GM21447 (cell line): ENCODE measurements at regions not wholly inside any gene's neighbourhood (a gene's known extent, or its start where the extent isn't known, plus 50 kb on each side); places are given as distances from the start of the nearest gene placed in this dataset.
"Not testable (repeated sequence)": the region's sequence is repeated elsewhere in the genome, so short reads cannot be mapped to it uniquely, and the experiment has no call there.

Experiments used
- ATAC-seq: cut with Tn5 transposase; IDR thresholded peaks from one replicate; pipeline ENCODE4 v1.9.1; 2021; ENCODE audit not compliant: unreplicated experiment

DNA sequence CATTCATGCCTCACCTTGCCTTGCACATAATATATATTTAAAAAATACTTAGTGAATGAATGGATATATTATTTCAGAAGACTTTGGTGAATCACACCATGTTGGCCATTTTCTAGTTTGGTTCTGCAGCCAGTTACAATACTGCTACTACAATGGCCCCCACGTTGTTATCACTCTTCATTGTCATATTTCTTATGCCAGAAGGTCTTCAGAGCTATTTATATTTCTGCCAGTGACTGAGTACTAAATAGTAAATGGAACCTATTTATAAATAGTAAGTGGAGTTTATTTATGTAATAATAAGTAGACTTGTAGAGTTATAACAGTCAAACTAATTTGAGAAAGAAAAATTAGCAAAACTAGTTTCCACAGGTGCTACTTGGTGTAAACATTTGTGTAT, 516.6 kb upstream of the SYT4 start:
- ATAC-seq = no peak

DNA sequence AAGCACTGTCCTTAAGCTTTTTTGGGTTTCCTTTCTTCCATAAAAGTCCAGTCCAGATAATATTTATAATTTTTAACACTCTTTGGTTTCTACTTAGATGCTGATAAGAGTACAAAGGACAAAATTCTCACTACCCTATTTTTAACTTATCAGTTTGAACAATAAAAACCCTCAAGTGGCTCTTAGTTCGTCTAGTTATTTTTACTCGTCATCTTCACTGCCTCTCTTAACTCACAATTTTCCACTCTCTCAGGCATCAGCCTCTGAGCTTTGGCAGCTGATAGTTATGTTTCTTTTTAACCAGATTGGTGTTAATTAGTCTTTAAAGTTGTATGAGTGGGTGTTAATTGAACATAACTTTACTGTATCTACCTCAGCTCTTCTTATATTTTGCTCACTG, 517.1 kb upstream of the SYT4 start:
- no peak for ATAC-seq

DNA sequence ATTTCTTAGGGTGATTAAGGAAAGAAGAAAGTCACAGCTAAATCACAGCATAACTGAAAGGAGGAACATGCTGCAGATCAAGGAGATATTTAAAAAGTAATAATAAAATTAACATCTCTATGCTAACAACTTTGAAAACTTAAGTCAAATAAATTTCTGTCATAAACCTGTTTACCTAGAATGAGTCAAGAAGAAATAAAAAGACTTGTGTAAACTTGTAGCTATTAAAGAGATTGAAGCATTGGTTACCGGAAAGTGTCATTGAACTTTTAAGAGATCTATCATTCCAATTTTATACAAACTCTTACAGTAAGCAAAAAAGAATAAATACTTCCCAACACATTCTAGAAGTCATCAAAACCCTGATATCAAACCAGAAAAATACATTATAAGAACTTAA, 520.1 kb upstream of the SYT4 start:
- no peak for ATAC-seq

DNA sequence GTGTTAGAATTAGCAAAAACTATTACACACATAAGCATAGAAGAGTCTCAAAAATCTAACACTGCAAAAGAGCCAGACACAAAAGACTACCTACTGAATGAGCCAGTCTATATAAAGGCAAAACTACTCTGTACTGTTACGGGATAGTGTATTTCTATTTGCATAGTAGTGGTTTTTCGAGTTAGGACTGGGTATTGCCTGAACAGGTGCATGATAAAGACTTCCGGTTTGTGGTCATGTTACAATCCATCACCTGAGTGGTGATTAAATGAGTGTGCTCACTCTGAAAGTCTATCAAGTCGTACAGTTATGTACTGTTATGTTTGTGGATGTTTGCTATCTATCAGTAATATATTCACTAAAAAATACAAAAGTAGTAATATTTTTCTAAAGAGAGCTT, 523.3 kb upstream of the SYT4 start:
- ATAC-seq = no peak

DNA sequence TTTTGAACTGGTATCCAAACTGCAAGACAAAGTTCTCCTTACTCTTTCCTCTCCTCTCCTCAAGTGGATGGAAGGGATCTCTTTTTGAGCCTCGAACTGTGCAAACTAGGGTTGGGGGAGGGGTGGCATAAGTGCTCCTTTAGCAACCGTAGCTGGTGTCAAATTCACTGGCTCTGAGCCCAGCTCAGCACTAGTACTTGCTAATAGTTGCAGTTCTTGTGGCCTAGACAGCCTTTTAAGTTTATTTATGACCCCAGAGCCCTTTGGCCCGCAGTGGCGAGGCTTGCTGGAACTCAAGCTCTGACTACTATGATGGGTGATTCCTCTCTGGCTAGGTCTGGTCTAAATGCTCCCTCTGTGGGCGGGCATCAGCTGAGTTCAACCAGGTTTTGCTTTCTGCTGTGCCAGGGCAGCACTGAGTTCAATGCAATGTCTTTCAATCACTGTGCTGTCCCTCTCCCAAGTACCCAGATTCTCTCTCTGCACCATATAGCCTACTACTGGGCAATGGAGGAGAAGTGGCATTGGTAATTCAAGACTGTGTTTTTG, 528.4 kb upstream of the SYT4 start:
- no peak for ATAC-seq

DNA sequence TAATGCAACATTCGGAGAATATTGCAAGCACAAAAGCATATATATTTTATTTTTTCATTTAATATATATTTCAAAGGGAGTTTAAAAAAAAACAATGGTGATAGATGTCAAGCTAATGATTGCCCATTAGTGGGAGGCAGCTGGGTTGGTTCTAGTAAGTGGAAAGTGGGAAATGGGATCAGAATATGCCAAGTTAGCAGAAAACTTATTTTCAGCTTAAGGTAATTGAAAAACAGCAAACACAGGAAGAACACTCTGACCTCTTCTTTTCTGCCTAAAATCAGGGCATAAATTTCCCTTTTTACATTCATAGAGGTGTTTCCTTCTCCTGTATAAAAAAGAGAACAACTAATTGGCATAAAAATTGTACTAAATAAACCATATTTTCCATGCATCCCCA, 535.3 kb upstream of the SYT4 start:
- ATAC-seq = no peak

DNA sequence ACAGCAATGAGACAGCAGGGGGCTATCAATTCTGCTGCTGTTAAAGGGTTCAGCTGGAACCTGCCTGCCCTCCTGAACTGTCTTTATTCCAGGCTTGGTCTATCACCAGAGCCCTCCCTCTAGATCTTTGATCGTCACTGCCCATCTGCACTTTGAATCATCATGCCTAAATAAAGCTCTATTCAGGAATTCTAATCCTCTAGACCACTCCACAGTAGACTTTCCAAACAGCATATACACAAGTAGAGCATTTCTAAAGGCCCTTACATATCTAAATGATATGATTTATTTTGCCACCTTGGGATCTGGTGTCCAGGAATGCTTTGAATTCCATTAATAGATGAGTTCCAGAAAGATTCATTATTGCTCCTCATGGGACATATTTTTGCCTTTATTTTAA, 542.1 kb upstream of the SYT4 start:
- ATAC-seq = no peak

DNA sequence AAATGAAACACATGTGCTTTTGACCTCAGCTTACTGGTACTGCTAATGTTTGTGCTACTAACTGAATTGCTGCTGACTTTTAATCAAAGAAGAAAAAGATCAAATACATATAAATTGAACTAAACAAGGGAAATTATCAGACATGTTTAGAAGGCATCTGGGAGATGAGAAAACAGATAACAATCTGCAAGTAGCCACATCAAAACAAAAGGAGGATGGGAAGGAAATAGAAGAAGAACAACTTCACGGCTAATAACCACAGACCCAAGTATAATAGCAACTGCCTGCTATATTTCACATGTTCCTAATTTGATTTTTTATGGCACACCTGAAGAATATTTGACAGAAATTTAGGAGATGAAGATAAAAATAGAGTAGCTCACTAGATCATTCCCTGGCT, 542.6 kb upstream of the SYT4 start:
- no peak for ATAC-seq

DNA sequence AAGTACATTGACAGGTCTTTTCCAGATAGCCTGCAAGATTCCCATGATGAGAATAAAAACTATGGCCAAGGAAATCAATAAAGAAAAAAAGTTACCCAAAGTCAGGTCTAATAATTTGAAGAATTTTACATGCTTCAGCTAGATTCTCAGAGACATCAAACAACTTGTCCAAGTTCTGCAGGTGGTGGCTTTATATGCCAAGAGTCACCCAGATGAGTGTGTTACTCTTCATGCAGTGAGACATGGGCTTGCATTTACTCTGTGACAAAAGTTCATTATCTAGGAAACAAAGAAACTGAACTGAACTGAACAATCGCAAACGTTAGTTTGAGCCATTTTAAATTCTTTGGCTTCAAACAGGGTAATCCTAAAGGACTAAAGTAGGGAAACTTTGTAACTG, 548.5 kb upstream of the SYT4 start:
- ATAC-seq = no peak

DNA sequence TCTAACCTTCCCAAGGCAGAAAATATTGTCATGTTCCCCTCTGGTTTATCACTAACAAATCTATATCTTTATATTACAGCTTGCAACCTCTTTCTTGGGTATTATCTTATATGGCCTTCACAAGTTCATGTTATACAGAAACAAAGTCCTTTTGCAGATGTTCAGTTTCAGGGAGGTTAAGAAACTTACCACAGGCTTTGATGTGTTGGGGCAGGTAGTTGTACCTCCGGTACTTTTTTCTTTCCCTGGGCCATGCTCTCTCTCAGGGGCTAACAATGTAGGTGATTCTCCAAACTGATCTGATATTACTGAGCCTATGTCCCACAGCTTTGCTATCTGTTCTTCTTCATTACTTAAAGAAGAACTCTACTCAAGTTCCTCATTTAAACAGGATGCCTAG, 548.9 kb upstream of the SYT4 start:
- no peak for ATAC-seq

DNA sequence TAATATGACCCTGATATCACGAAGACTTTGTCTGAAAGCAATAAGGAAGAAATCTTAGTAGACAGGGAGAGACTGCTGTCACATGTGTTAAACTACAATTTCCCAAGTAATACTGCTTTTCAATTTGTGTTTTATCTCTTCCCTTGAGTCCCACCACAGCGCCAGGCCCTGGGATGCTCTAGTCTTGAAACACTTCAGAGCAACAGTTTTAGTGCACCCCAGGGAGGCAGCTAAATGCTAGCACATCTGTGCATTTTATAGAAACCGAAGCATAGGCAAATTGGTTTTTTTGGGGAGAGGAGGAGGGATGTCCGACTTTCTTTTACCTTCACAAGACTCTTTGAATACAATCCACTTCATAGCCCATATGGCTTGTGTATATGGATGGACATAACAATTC, 550.0 kb upstream of the SYT4 start:
- no peak for ATAC-seq

DNA sequence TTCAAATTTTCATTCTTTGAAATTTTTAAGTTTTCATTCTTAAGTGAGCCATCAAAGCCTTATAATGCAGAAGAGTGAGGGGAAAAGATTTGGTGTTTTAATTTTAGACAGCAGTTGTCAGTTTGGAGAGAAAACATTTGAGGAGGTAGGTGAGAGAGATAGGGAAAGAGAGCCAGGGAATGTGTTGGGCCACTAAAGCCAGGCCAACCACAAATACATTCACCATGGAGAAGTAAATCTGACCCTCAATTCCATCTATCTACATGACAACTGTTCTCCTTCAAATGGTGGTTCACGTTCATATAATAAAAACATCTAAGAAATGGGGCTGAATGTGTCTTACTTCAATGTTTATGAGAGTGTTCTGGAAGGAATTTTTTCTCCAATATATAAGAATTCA, 553.0 kb upstream of the SYT4 start:
- no peak for ATAC-seq

DNA sequence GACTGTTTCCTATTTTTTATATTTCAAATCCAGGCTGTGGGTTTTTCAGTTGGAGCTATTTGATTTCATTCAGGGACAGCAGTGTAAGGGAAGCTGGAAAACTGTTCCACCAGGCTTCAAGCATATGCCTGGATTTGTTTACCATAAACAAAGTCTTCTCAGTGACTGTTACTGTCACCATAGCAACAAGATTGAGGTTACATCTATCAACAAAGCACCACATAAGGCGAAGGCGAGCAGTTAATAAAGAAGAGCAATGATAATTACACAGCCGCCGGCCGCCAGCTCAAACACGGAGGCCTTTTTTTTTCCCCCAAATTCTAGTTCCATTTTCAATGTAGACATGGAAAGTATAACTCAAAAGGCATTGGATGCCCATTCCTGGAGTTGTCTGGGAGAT, 553.7 kb upstream of the SYT4 start:
- ATAC-seq = no peak

DNA sequence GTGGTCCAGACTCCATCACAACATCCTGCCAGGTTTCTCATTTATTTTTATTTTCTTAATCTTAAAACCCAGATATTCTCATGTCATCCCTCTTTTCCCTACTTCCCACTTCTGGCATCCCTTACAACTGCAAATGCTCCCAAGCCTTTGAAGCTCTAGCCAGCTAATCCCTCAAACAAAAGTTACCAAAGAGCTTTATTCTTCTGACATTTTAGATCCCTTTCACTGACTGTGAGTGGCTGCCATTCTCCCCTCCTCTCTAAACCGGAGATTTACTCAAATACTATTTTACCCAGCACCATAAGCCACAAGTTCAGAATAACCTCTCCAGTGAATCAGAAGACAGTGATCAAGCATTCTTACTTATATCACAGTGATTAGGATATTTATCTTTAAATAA, 569.0 kb upstream of the SYT4 start:
- no peak for ATAC-seq

DNA sequence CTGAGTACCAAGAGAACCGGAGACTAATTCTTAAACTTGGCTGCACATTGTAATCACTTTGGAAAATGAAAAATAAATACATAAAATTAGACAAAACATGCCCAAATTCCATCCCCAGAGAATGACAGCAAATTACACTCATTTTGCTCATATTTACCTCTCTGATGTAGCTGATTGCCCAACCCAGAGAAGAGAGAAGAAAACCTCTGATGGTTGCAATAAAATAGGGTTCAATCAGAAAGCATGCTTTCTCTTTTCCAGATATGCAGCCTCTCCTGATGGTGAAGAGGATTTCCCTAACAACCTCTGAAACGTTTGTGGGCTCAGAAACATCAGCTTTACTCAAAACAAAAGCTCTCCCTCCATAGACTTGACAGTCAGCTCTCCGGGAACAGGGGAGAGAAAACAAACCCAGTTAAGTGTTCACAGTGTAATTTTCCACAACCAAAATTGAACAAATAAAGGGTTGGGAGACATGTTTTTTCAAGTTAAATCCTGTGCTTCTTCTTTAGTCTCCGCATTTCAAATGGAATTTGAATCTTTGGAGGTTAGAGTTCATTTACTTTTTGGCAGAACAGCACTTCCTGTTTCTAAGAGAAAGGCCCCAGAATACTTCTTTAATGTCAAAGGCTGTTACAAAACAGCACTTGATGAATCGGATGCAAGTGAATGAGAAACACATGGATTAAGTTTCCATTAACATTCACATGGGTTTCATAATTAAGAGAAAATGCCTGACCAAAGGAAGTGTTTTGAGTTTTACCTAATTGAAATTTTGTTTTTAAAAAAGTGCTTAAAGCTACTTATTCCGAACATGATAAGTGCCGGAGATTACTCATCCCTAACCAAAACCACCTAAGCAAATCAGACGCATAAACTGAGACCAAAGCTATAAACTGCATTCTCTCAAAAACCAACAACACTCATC, 570.1 kb upstream of the SYT4 start:
- ATAC-seq = no peak

DNA sequence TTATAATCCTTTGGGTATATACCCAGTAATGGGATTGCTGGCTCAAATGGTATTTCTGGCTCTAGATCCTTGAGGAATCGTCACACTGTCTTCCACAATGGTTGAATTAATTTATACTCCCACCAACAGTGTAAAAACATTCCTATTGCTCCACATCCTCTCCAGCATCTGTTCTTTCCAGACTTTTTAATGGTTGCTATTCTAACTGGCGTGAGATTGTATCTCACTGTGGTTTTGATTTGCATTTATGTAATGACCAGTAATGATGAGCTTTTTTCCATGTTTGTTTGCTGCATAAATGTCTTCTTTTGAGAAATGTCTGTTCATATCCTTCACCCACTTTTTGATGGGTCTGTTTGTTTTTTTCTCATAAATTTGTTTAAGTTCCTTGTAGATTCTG, 572.5 kb upstream of the SYT4 start:
- ATAC-seq = not testable (repeated sequence)

DNA sequence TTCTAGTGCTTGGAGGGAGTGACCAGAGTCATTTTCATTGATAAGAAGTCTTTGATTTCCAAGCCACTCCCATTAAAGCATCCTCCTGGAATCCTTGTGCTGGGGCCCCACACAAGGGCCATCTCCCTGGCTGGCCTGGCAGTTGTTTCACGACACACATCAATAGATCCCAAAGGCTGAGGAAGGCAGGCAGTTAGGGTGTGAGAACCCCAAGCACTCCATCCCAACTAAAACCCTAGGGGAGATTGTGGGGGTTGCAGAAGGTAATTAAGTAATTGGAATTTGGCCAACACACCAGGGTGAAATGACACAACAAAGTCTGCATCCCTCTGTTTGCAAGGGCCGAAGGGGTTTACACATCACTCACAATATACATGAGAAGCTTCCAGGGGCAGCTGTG, 578.1 kb upstream of the SYT4 start:
- ATAC-seq = no peak

DNA sequence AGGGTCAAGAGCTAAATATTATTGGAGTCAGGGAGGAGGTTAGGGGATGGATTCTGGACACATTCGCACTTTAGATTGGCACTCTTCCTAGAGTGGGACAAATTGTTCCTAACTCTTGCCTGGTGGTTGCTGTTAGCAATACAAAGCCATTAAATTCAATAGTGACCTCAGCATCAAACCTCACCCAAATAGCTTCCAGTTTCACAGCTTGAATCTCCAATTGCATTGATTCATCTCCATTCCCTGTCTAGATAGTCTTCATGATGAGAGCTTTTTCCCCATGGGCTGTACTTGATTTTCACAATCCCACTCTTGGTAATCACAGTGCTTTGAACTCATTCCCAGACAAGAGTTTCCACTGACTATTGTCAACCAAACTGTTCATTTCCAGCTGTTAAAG, 585.9 kb upstream of the SYT4 start:
- no peak for ATAC-seq

DNA sequence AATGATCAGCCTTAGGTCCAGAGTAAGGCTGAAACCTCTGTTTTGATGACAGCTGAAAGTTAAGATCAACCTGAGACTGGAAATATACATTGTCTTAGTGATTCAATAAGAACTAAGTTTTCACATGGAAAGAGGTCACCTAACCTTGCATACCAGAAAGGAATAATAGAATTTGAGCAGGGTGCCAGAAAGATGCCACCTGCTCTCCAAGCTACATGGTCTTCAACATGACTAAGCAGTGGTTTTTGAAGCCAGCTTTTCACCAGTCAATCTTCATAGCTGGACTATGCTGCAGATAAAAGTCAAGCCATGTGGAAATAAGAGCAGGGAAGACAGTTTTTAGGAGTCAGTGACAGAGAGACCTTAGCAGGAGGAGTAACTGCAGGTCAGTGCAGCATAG, 589.4 kb upstream of the SYT4 start:
- ATAC-seq = no peak

DNA sequence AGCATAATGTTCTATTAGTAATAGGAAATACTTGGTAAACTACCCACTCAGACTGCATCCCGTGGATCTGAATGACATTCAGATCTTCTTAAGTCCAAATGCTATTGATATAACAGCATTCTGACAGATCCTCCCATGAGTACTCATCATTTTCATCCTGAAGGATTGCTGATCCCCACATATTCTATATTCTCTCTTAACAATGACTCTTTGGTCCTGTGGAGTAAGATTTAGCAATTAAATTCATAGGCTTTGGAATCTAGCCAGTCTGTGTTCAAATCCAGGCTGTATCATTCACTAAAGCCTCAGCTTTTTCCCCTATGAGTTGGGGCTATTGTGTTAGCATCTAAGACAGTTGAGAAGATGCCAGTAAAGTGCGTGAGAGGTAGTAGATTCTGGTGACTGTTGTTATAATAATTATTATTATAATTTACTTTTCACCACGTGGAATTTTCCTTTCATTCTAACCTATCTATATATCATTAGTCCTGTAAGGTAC, 591.3 kb upstream of the SYT4 start:
- ATAC-seq = no peak

DNA sequence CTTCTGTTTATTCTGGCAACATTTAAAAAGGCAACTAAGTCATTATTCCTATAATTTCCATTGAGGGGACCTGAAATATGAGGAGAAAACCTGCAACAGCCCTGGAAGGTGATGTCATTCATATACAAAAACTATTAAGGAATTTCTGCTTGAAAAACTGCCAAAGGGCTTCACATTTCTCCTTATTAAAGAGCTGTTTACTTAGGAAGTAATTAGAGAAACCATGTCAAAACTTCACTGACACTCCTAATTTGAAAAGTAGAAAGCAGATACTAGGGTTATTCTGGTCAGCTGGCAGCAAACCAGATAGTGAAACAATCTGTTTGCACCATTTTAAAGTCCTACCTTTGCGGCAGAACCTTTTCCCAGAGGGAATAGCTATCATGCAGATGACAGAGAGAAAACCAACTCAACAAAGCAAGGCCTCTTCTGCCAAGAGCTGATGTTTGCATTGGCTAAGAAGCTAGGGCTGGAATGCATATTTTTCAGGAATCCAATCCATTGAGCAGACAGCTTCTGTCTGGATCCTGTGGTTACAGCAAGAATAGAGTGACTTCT, 592.2 kb upstream of the SYT4 start:
- ATAC-seq = no peak

DNA sequence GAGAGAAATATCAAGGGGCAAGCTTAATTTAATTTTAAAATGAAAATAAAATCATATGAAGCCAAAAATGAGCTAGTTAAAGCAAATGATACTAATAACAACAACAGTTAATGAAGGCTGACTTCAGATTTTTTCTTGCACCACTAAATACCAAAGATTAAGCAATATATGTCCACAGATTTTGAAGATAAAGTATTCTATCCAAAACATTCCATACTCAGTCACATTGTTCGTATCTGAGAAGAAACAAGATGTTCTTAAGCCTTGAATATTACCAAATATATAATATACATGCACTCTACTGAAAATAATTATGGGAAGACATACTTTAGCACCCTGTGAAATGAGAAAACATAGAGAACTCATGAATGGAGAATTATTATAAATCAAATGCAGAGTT, 593.3 kb upstream of the SYT4 start:
- no peak for ATAC-seq
